HEK293 (cell line): ENCODE measurements at regions not wholly inside any gene's neighbourhood (a gene's known extent, or its start where the extent isn't known, plus 50 kb on each side); places are given as distances from the start of the nearest gene placed in this dataset.

Experiments
- CTCF ChIA-PET: fragments of 350-600 bp; formaldehyde crosslinking; extraction: SDS; loops from one replicate; lab custom pipeline; 2021; ENCODE audit warnings: antibody characterized with exemption; lab: Yijun Ruan, JAX
- POLR2A ChIA-PET: fragments of 300-600 bp; formaldehyde crosslinking; extraction: SDS; loops from one replicate; lab custom pipeline; 2020; ENCODE audit warnings: antibody characterized with exemption, inconsistent platforms; lab: Yijun Ruan, JAX
- H3K27ac ChIP-seq: fragments of 200-500 bp; sonication (Bioruptor generic); 2 replicates; pipeline ENCODE4 v1.5.1; 2014; ENCODE audit warnings: low read depth, low read length, control low read depth, inconsistent platforms; ENCODE audit errors: extremely low read depth
- H3K36me3 ChIP-seq, 2 experiments: fragments of 200-500 bp in 1 of 2; sonication (Bioruptor generic) in 1 of 2; 1 replicate in 1 of 2; 2 replicates in 1 of 2; pipeline ENCODE4 v1.5.1; 2014 to 2017; ENCODE audit warnings: inconsistent platforms in 2 of 2, low read length in 2 of 2; ENCODE audit not compliant: control insufficient read depth in 2 of 2, insufficient read depth in 1 of 2
- H3K4me1 ChIP-seq: fragments of 200-500 bp; sonication (Bioruptor generic); 2 replicates; pipeline ENCODE4 v1.5.1; 2014; ENCODE audit warnings: mild to moderate bottlenecking, low read length, inconsistent platforms; ENCODE audit not compliant: control insufficient read depth, insufficient read depth
- H3K4me3 ChIP-seq: 2 replicates; pipeline ENCODE4 v1.5.1; 2011; ENCODE audit warnings: low read depth, mild to moderate bottlenecking, control low read depth, low read length, moderate library complexity
- H3K9me3 ChIP-seq: fragments of 200-500 bp; sonication (Bioruptor generic); 2 replicates; pipeline ENCODE4 v1.5.1; 2014; ENCODE audit warnings: low read depth, low read length, inconsistent platforms; ENCODE audit not compliant: control insufficient read depth, insufficient read depth
- BCL11B ChIP-seq: fragments of 450-650 bp; formaldehyde crosslinking; IDR thresholded peaks from 2 replicates; pipeline ENCODE4 v1.5.1; 2016; ENCODE audit warnings: low read depth, missing biosample characterization, missing genetic modification characterization
- GFI1B ChIP-seq: fragments of 450-650 bp; formaldehyde crosslinking; IDR thresholded peaks from 2 replicates; pipeline ENCODE4 v1.5.1; 2016; ENCODE audit warnings: missing biosample characterization, missing genetic modification characterization
- GLIS2 ChIP-seq: fragments of 450-650 bp; formaldehyde crosslinking; IDR thresholded peaks from 2 replicates; pipeline ENCODE4 v1.5.1; 2016; ENCODE audit warnings: missing biosample characterization, missing genetic modification characterization
- ZBTB21 ChIP-seq: fragments of 450-650 bp; formaldehyde crosslinking; IDR thresholded peaks from 2 replicates; pipeline ENCODE4 v1.5.1; 2017; ENCODE audit warnings: missing biosample characterization, missing genetic modification characterization
- ZNF121 ChIP-seq: fragments of 450-650 bp; formaldehyde crosslinking; IDR thresholded peaks from 2 replicates; pipeline ENCODE4 v1.5.1; 2016; ENCODE audit warnings: missing biosample characterization, missing genetic modification characterization
- ZNF133 ChIP-seq: fragments of 450-650 bp; formaldehyde crosslinking; IDR thresholded peaks from 2 replicates; pipeline ENCODE4 v1.5.1; 2016; ENCODE audit warnings: missing biosample characterization, missing genetic modification characterization
- ZNF2 ChIP-seq: fragments of 450-650 bp; formaldehyde crosslinking; IDR thresholded peaks from 2 replicates; pipeline ENCODE4 v1.5.1; 2016; ENCODE audit warnings: missing biosample characterization, missing genetic modification characterization
- ZNF23 ChIP-seq: fragments of 450-650 bp; formaldehyde crosslinking; IDR thresholded peaks from 2 replicates; pipeline ENCODE4 v1.5.1; 2016; ENCODE audit warnings: missing biosample characterization, missing genetic modification characterization, borderline replicate concordance
- ZNF292 ChIP-seq: fragments of 450-650 bp; formaldehyde crosslinking; IDR thresholded peaks from 2 replicates; pipeline ENCODE4 v1.5.1; 2016; ENCODE audit warnings: low read depth, missing biosample characterization, missing genetic modification characterization, borderline replicate concordance
- ZNF335 ChIP-seq: fragments of 450-650 bp; formaldehyde crosslinking; conservative IDR thresholded peaks from 2 replicates; pipeline ENCODE4 v1.5.1; 2016; ENCODE audit warnings: missing biosample characterization, missing genetic modification characterization
- ZNF350 ChIP-seq: fragments of 450-650 bp; formaldehyde crosslinking; IDR thresholded peaks from 2 replicates; pipeline ENCODE4 v1.5.0; 2017; ENCODE audit warnings: missing biosample characterization, mild to moderate bottlenecking, missing genetic modification characterization
- ZNF37A ChIP-seq: fragments of 450-650 bp; IDR thresholded peaks from 2 replicates; pipeline ENCODE4 v1.5.1; 2018; ENCODE audit warnings: missing biosample characterization, missing genetic modification characterization
- ZNF529 ChIP-seq: fragments of 450-650 bp; formaldehyde crosslinking; IDR thresholded peaks from 2 replicates; pipeline ENCODE4 v1.5.1; 2017; ENCODE audit warnings: missing genetic modification characterization, missing biosample characterization; ENCODE audit not compliant: insufficient replicate concordance
- ZNF624 ChIP-seq: fragments of 450-650 bp; formaldehyde crosslinking; IDR thresholded peaks from 2 replicates; pipeline ENCODE4 v1.5.1; 2017; ENCODE audit warnings: missing biosample characterization, missing genetic modification characterization
- ZNF658 ChIP-seq: fragments of 450-650 bp; formaldehyde crosslinking; IDR thresholded peaks from 2 replicates; pipeline ENCODE4; 2016; ENCODE audit warnings: missing biosample characterization, missing genetic modification characterization
- ZNF677 ChIP-seq: fragments of 450-650 bp; IDR thresholded peaks from 2 replicates; pipeline ENCODE4 v1.5.0; 2018; ENCODE audit warnings: missing biosample characterization, mild to moderate bottlenecking, missing genetic modification characterization, moderate library complexity
- ZNF701 ChIP-seq: fragments of 450-650 bp; formaldehyde crosslinking; IDR thresholded peaks from 2 replicates; pipeline ENCODE4 v1.5.1; 2016; ENCODE audit warnings: missing biosample characterization, missing genetic modification characterization
- ZNF776 ChIP-seq: fragments of 450-650 bp; formaldehyde crosslinking; IDR thresholded peaks from 2 replicates; pipeline ENCODE4 v1.5.0; 2017; ENCODE audit warnings: missing biosample characterization, missing genetic modification characterization, borderline replicate concordance
- ZNF777 ChIP-seq: fragments of 450-650 bp; formaldehyde crosslinking; IDR thresholded peaks from 2 replicates; pipeline ENCODE4 v1.5.1; 2017; ENCODE audit warnings: missing biosample characterization, missing genetic modification characterization, borderline replicate concordance
- ZXDB ChIP-seq: fragments of 450-650 bp; formaldehyde crosslinking; IDR thresholded peaks from 2 replicates; pipeline ENCODE4 v1.5.1; 2016; ENCODE audit warnings: missing biosample characterization, missing genetic modification characterization
- TF ChIP-seq, protein P1 (sequence below): fragments of 450-650 bp; formaldehyde crosslinking; IDR thresholded peaks from 2 replicates; pipeline ENCODE4 v1.5.1; 2016; ENCODE audit warnings: missing biosample characterization, missing genetic modification characterization, borderline replicate concordance
- TF ChIP-seq, protein P2 (sequence below): fragments of 450-650 bp; formaldehyde crosslinking; IDR thresholded peaks from 2 replicates; pipeline ENCODE4 v1.5.1; 2017; ENCODE audit warnings: missing biosample characterization, missing genetic modification characterization

DNA sequence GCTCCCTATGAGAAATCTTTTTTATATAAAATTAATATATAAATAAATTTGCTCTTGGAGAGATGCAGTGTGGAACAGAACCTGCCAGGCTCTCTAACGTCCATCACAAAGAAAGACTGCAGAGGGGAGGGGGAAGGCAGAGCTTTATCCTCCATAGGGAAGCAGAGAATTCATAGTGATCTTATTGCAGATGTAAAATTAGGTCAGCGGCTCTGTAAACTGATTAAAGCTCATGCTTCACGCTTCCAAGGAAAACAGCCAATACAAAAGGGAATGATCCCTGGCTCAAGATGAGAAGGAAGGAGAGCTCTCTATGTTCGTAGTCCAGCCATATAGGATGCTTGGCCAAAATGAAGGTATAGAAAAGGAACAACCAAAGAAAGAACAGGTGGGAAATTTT is 532.3 kb upstream of the PSMD7 start (continued):
- TF ChIP-seq, protein P1, sequence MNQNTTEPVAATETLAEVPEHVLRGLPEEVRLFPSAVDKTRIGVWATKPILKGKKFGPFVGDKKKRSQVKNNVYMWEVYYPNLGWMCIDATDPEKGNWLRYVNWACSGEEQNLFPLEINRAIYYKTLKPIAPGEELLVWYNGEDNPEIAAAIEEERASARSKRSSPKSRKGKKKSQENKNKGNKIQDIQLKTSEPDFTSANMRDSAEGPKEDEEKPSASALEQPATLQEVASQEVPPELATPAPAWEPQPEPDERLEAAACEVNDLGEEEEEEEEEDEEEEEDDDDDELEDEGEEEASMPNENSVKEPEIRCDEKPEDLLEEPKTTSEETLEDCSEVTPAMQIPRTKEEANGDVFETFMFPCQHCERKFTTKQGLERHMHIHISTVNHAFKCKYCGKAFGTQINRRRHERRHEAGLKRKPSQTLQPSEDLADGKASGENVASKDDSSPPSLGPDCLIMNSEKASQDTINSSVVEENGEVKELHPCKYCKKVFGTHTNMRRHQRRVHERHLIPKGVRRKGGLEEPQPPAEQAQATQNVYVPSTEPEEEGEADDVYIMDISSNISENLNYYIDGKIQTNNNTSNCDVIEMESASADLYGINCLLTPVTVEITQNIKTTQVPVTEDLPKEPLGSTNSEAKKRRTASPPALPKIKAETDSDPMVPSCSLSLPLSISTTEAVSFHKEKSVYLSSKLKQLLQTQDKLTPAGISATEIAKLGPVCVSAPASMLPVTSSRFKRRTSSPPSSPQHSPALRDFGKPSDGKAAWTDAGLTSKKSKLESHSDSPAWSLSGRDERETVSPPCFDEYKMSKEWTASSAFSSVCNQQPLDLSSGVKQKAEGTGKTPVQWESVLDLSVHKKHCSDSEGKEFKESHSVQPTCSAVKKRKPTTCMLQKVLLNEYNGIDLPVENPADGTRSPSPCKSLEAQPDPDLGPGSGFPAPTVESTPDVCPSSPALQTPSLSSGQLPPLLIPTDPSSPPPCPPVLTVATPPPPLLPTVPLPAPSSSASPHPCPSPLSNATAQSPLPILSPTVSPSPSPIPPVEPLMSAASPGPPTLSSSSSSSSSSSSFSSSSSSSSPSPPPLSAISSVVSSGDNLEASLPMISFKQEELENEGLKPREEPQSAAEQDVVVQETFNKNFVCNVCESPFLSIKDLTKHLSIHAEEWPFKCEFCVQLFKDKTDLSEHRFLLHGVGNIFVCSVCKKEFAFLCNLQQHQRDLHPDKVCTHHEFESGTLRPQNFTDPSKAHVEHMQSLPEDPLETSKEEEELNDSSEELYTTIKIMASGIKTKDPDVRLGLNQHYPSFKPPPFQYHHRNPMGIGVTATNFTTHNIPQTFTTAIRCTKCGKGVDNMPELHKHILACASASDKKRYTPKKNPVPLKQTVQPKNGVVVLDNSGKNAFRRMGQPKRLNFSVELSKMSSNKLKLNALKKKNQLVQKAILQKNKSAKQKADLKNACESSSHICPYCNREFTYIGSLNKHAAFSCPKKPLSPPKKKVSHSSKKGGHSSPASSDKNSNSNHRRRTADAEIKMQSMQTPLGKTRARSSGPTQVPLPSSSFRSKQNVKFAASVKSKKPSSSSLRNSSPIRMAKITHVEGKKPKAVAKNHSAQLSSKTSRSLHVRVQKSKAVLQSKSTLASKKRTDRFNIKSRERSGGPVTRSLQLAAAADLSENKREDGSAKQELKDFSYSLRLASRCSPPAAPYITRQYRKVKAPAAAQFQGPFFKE = no peak
- TF ChIP-seq ZXDB (tag by site-specific recombination) (no peak), BCL11B (tag by site-specific recombination) (no peak), ZNF350 (tag by site-specific recombination) (no peak), ZNF121 (tag by site-specific recombination) (no peak), ZNF37A (tag by site-specific recombination) (no peak), ZNF658 (tag by site-specific recombination) (no peak)

DNA sequence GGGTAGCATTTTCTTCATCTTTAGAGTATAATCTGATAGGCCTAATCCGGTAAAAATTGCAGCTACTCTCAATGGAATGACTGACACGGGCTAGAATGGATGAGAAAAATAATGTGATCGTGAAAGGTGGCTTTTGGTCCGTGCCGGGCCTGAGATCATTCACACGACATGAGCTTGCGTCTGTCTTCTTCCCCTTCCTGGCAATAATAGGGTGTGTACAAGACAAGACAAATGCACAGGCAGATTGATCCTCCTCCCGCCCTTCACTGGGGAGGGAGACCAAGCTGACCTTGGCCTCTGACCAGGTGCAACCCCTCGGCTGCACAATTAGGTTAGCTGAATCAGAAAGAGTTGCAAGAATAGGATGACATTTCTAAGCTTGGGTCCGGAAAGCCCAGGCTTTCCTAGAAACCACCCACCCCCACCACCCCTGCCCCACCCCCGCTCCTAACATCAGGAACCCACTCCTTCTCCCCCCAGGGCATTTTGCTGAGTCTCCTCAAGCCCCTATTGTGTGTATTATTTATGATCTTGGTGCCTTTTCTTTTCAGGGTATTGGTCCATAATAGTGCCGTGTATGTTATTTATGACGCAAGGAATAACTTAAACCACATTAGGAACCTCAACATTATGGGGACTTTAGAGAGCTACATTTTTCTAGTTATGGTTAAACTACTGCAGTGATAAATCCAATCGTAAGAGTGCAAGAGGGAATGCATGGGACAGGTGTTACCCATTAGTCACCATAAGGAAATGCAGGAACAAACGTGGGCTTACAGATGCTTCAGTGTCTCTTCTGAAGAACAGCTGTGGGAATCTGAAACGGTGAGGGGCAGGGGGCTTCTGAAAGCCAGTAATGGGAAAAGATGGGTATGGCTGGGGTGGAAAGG is 540.1 kb upstream of the PSMD7 start:
- ChIA-PET POLR2A (no interaction called here), CTCF (interaction anchor here (0.6 to 0.7 kb wide), 2 partner anchors 136 to 155 kb away, joined by 3 to 5 read pairs; no protein-coding TSS in a partner anchor)
- TF ChIP-seq ZNF777 (tag by site-specific recombination) (no peak), ZNF335 (tag by site-specific recombination) (no peak), ZNF701 (tag by site-specific recombination) (no peak), ZNF23 (tag by site-specific recombination) (no peak), ZNF292 (tag by site-specific recombination) (no peak), ZNF37A (tag by site-specific recombination) (no peak), GLIS2 (tag by site-specific recombination) (no peak), ZNF529 (tag by site-specific recombination) (no peak), ZNF624 (tag by site-specific recombination) (no peak), ZNF133 (tag by site-specific recombination) (no peak), GFI1B (tag by site-specific recombination) (no peak), ZNF677 (tag by site-specific recombination) (no peak), ZNF2 (tag by site-specific recombination) (no peak), ZNF776 (tag by site-specific recombination) (no peak), ZBTB21 (tag by site-specific recombination) (no peak), ZXDB (tag by site-specific recombination) (no peak)
- TF ChIP-seq, protein P2, sequence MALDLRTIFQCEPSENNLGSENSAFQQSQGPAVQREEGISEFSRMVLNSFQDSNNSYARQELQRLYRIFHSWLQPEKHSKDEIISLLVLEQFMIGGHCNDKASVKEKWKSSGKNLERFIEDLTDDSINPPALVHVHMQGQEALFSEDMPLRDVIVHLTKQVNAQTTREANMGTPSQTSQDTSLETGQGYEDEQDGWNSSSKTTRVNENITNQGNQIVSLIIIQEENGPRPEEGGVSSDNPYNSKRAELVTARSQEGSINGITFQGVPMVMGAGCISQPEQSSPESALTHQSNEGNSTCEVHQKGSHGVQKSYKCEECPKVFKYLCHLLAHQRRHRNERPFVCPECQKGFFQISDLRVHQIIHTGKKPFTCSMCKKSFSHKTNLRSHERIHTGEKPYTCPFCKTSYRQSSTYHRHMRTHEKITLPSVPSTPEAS (tag by site-specific recombination) = no peak
- TF ChIP-seq, protein P1 = no peak

More for the DNA sequence above, 540.1 kb upstream of the PSMD7 start:
- Histone ChIP-seq H3K36me3 (no peaks in the 10 kb centered on the region), H3K9me3 (no peaks in the 10 kb centered on the region; the same call in 1 of the 2 replicates), H3K27ac (no peak overlapping the region), H3K4me1 (no peaks in the 10 kb centered on the region), H3K4me3 (no peak overlapping the region)
